ENCODE measurements at regions not wholly inside any gene's neighbourhood (a gene's known extent, or its start where the extent isn't known, plus 50 kb on each side); places are given as distances from the start of the nearest gene placed in this dataset.

DNA sequence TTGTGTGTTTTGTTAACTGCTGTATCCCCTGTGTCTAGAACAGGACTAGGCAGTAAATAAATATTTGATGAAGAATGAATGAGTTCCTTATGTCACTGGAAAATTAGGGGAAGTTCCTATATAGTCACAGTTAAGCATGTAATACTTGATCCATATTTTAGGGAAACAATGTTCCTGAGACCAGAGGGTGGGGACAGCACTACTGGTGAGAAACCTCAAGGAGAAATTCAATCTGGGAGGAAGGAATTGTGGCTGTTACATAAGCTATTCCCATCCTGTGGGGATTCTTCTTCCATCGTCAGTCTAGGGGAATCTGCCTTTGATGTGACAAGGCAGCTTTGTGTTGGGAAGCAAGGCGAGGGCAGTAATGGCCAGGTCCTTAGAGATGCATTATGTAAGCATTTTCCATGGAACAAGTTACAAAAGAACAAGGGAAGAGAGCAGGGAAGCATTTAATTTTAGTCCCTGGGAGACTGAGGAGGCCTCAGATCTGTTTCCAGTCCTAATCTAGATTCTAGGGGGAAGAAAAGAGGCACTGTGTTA lies 219.3 kb upstream of the TTC14 start:
- TF ChIP-seq CTCF (IDR thresholded peaks at IDR 0.05) (no peak), POLR2A (IDR thresholded peaks at IDR 0.05) (no peak), POLR2AphosphoS5 (IDR thresholded peaks at IDR 0.05) (no peak)
